K562 (cell line): ENCODE measurements at regions not wholly inside any gene's neighbourhood (a gene's known extent, or its start where the extent isn't known, plus 50 kb on each side); places are given as distances from the start of the nearest gene placed in this dataset.

Source experiments
- CTBP1 ChIP-seq: fragments of 450-650 bp; IDR thresholded peaks from 2 replicates; pipeline ENCODE4 v1.6.1; 2016; ENCODE audit warnings: borderline replicate concordance
- SIRT6 ChIP-seq: IDR thresholded peaks from one replicate; pipeline ENCODE4 v1.6.1; 2012; ENCODE audit warnings: low read depth, mild to moderate bottlenecking, control low read depth, inconsistent platforms, low read length, moderate library complexity
- SMC3 ChIP-seq: conservative IDR thresholded peaks from 2 replicates; pipeline ENCODE4 v1.6.1; 2011; ENCODE audit warnings: low read depth, low read length, improper control_type of control experiment; ENCODE audit not compliant: insufficient read depth
- TCF3 ChIP-seq: sonication (generic); formaldehyde crosslinking; IDR thresholded peaks from 2 replicates; pipeline ENCODE4 v1.4.0; 2020; ENCODE audit warnings: mild to moderate bottlenecking, missing genetic modification reagents
- TF ChIP-seq, protein P1 (sequence below), 2 experiments: fragments of 450-650 bp; formaldehyde crosslinking in 1 of 2; IDR thresholded peaks; 2 replicates each; pipeline versions ENCODE4 v1.4.0 to v1.6.1; 2014 to 2020; ENCODE audit warnings: mild to moderate bottlenecking in 2 of 2, borderline replicate concordance in 1 of 2, low read depth in 1 of 2
- TF ChIP-seq, protein P2 (sequence below), 3 experiments: IDR thresholded peaks in 2 of 3; conservative IDR thresholded peaks in 1 of 3; 2 replicates each; pipeline ENCODE4 v1.5.1; 2011 to 2012; ENCODE audit warnings: low read length in 3 of 3, mild to moderate bottlenecking in 3 of 3, control low read depth in 2 of 3, improper control_type of control experiment in 1 of 3, inconsistent platforms in 1 of 3, low read depth in 1 of 3, mixed read lengths in 1 of 3, moderate library complexity in 1 of 3; ENCODE audit not compliant: insufficient read depth in 2 of 3

DNA sequence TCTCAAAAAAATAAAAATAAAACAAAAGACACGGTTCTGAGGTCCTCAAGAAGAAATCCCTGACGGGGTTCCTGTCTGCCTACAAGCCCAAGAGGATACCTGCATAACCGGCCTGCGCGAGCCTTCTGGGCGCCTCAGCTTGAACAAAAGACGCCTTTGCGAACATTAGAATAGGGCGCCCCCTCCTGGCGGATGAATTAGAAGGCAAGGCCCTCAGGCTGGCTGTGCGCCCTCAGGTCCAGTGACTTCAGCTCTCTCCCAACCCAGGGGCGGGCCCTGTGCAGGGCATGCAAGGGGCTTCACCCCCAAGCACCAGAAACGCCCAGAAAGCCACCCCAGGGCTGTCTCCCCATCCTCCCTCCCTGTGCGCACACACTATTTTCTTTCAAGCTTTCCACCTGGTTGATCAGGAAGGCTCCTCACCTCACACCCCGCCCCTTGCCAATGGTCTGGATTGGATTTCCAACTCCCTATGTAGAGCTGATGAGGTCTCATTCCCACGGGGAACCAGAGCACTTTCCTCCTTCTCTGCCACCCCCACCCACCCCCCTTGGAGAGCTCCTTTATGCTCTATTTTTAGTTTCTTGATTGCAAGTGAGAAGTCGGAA lies 273.3 kb downstream of the BUD13 start (continued):
- TF ChIP-seq, protein P1, sequence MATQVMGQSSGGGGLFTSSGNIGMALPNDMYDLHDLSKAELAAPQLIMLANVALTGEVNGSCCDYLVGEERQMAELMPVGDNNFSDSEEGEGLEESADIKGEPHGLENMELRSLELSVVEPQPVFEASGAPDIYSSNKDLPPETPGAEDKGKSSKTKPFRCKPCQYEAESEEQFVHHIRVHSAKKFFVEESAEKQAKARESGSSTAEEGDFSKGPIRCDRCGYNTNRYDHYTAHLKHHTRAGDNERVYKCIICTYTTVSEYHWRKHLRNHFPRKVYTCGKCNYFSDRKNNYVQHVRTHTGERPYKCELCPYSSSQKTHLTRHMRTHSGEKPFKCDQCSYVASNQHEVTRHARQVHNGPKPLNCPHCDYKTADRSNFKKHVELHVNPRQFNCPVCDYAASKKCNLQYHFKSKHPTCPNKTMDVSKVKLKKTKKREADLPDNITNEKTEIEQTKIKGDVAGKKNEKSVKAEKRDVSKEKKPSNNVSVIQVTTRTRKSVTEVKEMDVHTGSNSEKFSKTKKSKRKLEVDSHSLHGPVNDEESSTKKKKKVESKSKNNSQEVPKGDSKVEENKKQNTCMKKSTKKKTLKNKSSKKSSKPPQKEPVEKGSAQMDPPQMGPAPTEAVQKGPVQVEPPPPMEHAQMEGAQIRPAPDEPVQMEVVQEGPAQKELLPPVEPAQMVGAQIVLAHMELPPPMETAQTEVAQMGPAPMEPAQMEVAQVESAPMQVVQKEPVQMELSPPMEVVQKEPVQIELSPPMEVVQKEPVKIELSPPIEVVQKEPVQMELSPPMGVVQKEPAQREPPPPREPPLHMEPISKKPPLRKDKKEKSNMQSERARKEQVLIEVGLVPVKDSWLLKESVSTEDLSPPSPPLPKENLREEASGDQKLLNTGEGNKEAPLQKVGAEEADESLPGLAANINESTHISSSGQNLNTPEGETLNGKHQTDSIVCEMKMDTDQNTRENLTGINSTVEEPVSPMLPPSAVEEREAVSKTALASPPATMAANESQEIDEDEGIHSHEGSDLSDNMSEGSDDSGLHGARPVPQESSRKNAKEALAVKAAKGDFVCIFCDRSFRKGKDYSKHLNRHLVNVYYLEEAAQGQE (IDR thresholded peaks at IDR 0.05; ENCODE audit: borderline replicate concordance) = peak; percentile 52; the same call in 1 of the 2 replicates
- TF ChIP-seq, protein P1 (CRISPR knock-in tag; IDR thresholded peaks at IDR 0.05; ENCODE audit: low read depth) = no peak
- TF ChIP-seq SIRT6 (no peak), SMC3 (peak; percentile 58; the same call in 1 of the 2 replicates), TCF3 (CRISPR knock-in tag) (no peak), CTBP1 (no peak)
- TF ChIP-seq, protein P2, sequence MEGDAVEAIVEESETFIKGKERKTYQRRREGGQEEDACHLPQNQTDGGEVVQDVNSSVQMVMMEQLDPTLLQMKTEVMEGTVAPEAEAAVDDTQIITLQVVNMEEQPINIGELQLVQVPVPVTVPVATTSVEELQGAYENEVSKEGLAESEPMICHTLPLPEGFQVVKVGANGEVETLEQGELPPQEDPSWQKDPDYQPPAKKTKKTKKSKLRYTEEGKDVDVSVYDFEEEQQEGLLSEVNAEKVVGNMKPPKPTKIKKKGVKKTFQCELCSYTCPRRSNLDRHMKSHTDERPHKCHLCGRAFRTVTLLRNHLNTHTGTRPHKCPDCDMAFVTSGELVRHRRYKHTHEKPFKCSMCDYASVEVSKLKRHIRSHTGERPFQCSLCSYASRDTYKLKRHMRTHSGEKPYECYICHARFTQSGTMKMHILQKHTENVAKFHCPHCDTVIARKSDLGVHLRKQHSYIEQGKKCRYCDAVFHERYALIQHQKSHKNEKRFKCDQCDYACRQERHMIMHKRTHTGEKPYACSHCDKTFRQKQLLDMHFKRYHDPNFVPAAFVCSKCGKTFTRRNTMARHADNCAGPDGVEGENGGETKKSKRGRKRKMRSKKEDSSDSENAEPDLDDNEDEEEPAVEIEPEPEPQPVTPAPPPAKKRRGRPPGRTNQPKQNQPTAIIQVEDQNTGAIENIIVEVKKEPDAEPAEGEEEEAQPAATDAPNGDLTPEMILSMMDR (IDR thresholded peaks at IDR 0.05 in 2 of 3, conservative IDR thresholded peaks at IDR 0.05 in 1 of 3; ENCODE audit: insufficient read depth in 2 of 3, low read depth in 1 of 3, low read length in 3 of 3) = peak; percentile 72 to 76 (median 73)
